Endothelial cell of umbilical vein (primary cell): ENCODE measurements at regions not wholly inside any gene's neighbourhood (a gene's known extent, or its start where the extent isn't known, plus 50 kb on each side); places are given as distances from the start of the nearest gene placed in this dataset.

Experiments
- BruUV-seq: library from RNA; stranded (reverse); fragments of 400-500 nt; replicated peaks from 2 replicates; lab custom pipeline; 2021; lab: Mats Ljungman, UMichigan
- CTCF ChIA-PET: fragments of 300-600, 350-600 bp; sonication (Branson Sonifier 250); formaldehyde crosslinking; loops from one replicate; lab custom pipeline; 2021; ENCODE audit warnings: antibody characterized with exemption, inconsistent platforms; lab: Charles Lee
- POLR2A ChIA-PET: fragments of 300-600, 350-600 bp; sonication (Branson Sonifier 250); formaldehyde crosslinking; loops from one replicate; lab custom pipeline; 2021; ENCODE audit warnings: antibody characterized with exemption, inconsistent platforms; lab: Charles Lee
- DNase-seq: peaks from one replicate; pipeline ENCODE4 v3.0.0-alpha.2; 2011; ENCODE audit warnings: low read depth, low spot score
- FAIRE-seq: peaks from 2 replicates; lab custom pipeline; 2011; peaks lifted over from hg19 to GRCh38; lab: Jason Lieb, UNC
- H2AFZ ChIP-seq: 2 replicates; pipeline ENCODE4 v1.6.0; 2012; ENCODE audit warnings: low read depth, low read length, control low read depth, inconsistent platforms
- H3K27ac ChIP-seq: 2 replicates; pipeline ENCODE4 v1.5.1; 2011; ENCODE audit warnings: low read depth, mild to moderate bottlenecking, control low read depth, low read length, moderate library complexity; ENCODE audit not compliant: insufficient read depth
- H3K27me3 ChIP-seq, 2 experiments: 2 replicates each; pipeline versions ENCODE4 v1.6.0 to v1.6.1; 2011; ENCODE audit warnings: low read length in 2 of 2, mixed read lengths in 1 of 2; ENCODE audit not compliant: control insufficient read depth in 2 of 2, insufficient read depth in 2 of 2
- H3K36me3 ChIP-seq, 2 experiments: 2 replicates in 1 of 2; 3 replicates in 1 of 2; pipeline ENCODE4 v1.5.1; 2011; ENCODE audit warnings: low read length in 2 of 2, mild to moderate bottlenecking in 1 of 2, moderate library complexity in 1 of 2; ENCODE audit not compliant: control insufficient read depth in 2 of 2, insufficient read depth in 2 of 2; ENCODE audit errors: extremely low read depth in 1 of 2
- H3K4me1 ChIP-seq: 3 replicates; pipeline ENCODE4 v1.5.1; 2011; ENCODE audit warnings: mild to moderate bottlenecking, low read length; ENCODE audit not compliant: control insufficient read depth, insufficient read depth; ENCODE audit errors: extremely low read depth
- H3K4me2 ChIP-seq: 2 replicates; pipeline ENCODE4 v1.6.1; 2011; ENCODE audit warnings: low read length, control low read depth, mixed read lengths; ENCODE audit not compliant: insufficient read depth
- H3K4me3 ChIP-seq, 3 experiments: fragments of 200-600 bp in 1 of 3; sonication (generic), shearing (Covaris generic) in 1 of 3; replicated peaks in 1 of 3; 2 replicates each; pipeline ENCODE4 v1.5.1; 2011 to 2016; ENCODE audit warnings: control low read depth in 3 of 3, low read length in 3 of 3, mild to moderate bottlenecking in 2 of 3, inconsistent platforms in 1 of 3, low read depth in 1 of 3, moderate library complexity in 1 of 3; ENCODE audit not compliant: insufficient read depth in 1 of 3
- H3K79me2 ChIP-seq: 2 replicates; pipeline ENCODE4 v1.6.0; 2012; ENCODE audit warnings: low read length, inconsistent platforms; ENCODE audit not compliant: control insufficient read depth, insufficient read depth
- H3K9ac ChIP-seq: replicated peaks from 2 replicates; pipeline ENCODE3; 2011; ENCODE audit warnings: low read length, control low read depth; ENCODE audit not compliant: insufficient read depth; ENCODE audit errors: extremely low read depth
- H3K9me1 ChIP-seq: replicated peaks from 3 replicates; pipeline ENCODE4 v1.6.0; 2011; ENCODE audit warnings: mild to moderate bottlenecking, low read length; ENCODE audit not compliant: control insufficient read depth, insufficient read depth; ENCODE audit errors: extremely low read depth
- H3K9me3 ChIP-seq: replicated peaks from 2 replicates; pipeline ENCODE4 v1.5.1; 2012; ENCODE audit warnings: low read length, inconsistent platforms; ENCODE audit not compliant: control insufficient read depth, insufficient read depth
- H4K20me1 ChIP-seq: replicated peaks from 2 replicates; pipeline ENCODE3; 2011; ENCODE audit warnings: mild to moderate bottlenecking, low read length; ENCODE audit not compliant: control insufficient read depth, insufficient read depth; ENCODE audit errors: extremely low read depth
- CTCF ChIP-seq, 2 donors: IDR thresholded peaks; 1 replicate in 1 of 2; 2 replicates in 1 of 2; pipeline ENCODE4 v1.5.1; 2011; ENCODE audit warnings: low read length in 2 of 2, mild to moderate bottlenecking in 2 of 2, moderate library complexity in 2 of 2, control low read depth in 1 of 2, inconsistent platforms in 1 of 2, low read depth in 1 of 2; ENCODE audit not compliant: insufficient read depth in 1 of 2; ENCODE audit errors: extremely low read depth in 1 of 2
- EZH2 ChIP-seq: IDR thresholded peaks from 2 replicates; pipeline ENCODE4 v1.6.1; 2012; ENCODE audit warnings: borderline replicate concordance, low read depth, mild to moderate bottlenecking, moderate library complexity, low read length, inconsistent platforms; ENCODE audit not compliant: severe bottlenecking
- FOS ChIP-seq: IDR thresholded peaks from 2 replicates; pipeline ENCODE4 v1.6.1; 2011; ENCODE audit warnings: mild to moderate bottlenecking, low read length, moderate library complexity, borderline replicate concordance; ENCODE audit not compliant: insufficient read depth
- GATA2 ChIP-seq: IDR thresholded peaks from 2 replicates; pipeline ENCODE4 v1.7.0; 2011; ENCODE audit warnings: low read depth, mild to moderate bottlenecking, moderate library complexity, mixed read lengths, low read length; ENCODE audit not compliant: insufficient read length, insufficient read depth
- JUN ChIP-seq: IDR thresholded peaks from 2 replicates; pipeline ENCODE4 v1.6.1; 2011; ENCODE audit warnings: borderline replicate concordance, low read depth; ENCODE audit not compliant: insufficient read length, insufficient read depth
- MAX ChIP-seq: IDR thresholded peaks from 2 replicates; pipeline ENCODE4 v1.6.1; 2011; ENCODE audit not compliant: insufficient read depth, insufficient read length
- MYC ChIP-seq: IDR thresholded peaks from one replicate; pipeline ENCODE4 v1.6.1; 2011; ENCODE audit warnings: mild to moderate bottlenecking, low read depth, low read length
- POLR2A ChIP-seq: IDR thresholded peaks from 2 replicates; pipeline ENCODE4 v1.6.1; 2012; ENCODE audit warnings: low read depth, mild to moderate bottlenecking, control low read depth, low read length
- POLR2AphosphoS5 ChIP-seq: IDR thresholded peaks from 2 replicates; pipeline ENCODE4 v1.6.1; 2012; ENCODE audit warnings: low read depth, mild to moderate bottlenecking, control low read depth, low read length, moderate library complexity; ENCODE audit not compliant: insufficient read depth
- dilution Hi-C: fragments of 300-500 bp; cut with MboI; formaldehyde crosslinking; loops from one replicate; pipeline ENCODE4 v1.15.0; 2019; ENCODE audit warnings: low sequenced_read_pairs; ENCODE audit not compliant: extremely low pct_ligation_motif_present
- intact Hi-C: fragments of 100-400 bp; cut with micrococcal nuclease; formaldehyde crosslinking; loops from one replicate; pipeline ENCODE4 v1.10.0; 2022

- no peak overlapping the region for H3K4me2 ChIP-seq
- intact Hi-C loops = no loop called here
- H4K20me1 ChIP-seq = no peaks in the 10 kb centered on the region
- no peaks in the 10 kb centered on the region for H3K9me1 ChIP-seq
- DNase-seq (no peak), FAIRE-seq (no peak)
- no peaks in the 10 kb centered on the region for H3K27me3 ChIP-seq
- H3K27ac ChIP-seq = no peak overlapping the region
- no peaks in the 10 kb centered on the region for H3K4me1 ChIP-seq
- CTCF ChIA-PET = no interaction called here
- H3K79me2 ChIP-seq = no peaks in the 10 kb centered on the region
- POLR2A ChIA-PET = no interaction called here
- no peak overlapping the region for H3K4me3 ChIP-seq
- BruUV-seq = no TSS peak
- dilution Hi-C loops = no loop called here
- no peaks in the 10 kb centered on the region for H3K9me3 ChIP-seq
- TF ChIP-seq MAX = no peak
- no peak for TF ChIP-seq JUN
- TF ChIP-seq GATA2 = no peak
- no peak for TF ChIP-seq EZH2
- no peak for TF ChIP-seq FOS
- TF ChIP-seq CTCF (IDR thresholded peaks at IDR 0.05; ENCODE audit: extremely low read depth in 1 of 2, insufficient read depth in 1 of 2, low read depth in 1 of 2, low read length in 2 of 2) = no peak
- no peak for TF ChIP-seq MYC
- no peak for TF ChIP-seq POLR2AphosphoS5
- TF ChIP-seq POLR2A = no peak
- H3K36me3 ChIP-seq = no peaks in the 10 kb centered on the region
- no peak overlapping the region for H3K9ac ChIP-seq
- no peak overlapping the region for H2AFZ ChIP-seq
Observed at GRCh38 chr11:134705858-134706257, 293.8 kb upstream of the B3GAT1 start.
